Right forelimb (tissue), 1 donor: ENCODE measurements at regions not wholly inside any gene's neighbourhood (a gene's known extent, or its start where the extent isn't known, plus 50 kb on each side); places are given as distances from the start of the nearest gene placed in this dataset.

Experiments used
- DNase-seq: peaks from one replicate; pipeline ENCODE4 v3.0.0-alpha.2; 2018

DNA sequence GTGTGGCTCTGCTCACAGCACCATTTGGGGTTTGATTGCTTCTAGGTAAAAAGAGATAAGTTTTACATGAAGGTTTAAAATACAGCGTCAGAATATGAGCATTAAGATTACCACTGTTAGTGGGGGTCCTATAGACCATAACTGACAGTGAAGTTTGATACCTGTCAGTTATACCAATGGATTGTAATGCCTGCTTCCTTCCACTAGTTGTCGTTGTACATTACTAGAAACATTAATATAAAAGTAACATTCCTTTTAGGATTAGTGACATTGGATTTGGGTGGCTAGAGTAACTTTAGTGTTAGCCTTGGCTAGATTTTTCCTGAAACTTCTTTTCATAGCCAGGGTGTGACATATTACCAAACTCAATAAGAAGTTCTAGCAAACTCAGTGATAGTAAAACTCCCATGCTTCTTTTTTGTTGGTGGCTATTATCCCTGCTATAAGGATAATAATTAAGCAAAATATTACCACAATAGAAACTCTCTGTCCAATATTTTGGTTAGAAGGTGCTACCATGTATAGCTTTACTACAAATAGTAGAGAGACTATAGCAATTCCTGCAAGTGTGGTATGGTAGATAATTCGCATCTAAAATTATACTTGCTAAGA lies 57.1 kb downstream of the FAM181B start:
- no peak for DNase-seq

GRCh38 chr11:82675838-82676237 lies 57.8 kb downstream of the FAM181B start:
- no peak for DNase-seq

- no peak for DNase-seq
Measured at GRCh38 chr11:82673631-82674030, 60.0 kb downstream of the FAM181B start.

GRCh38 chr11:82671451-82671850 lies 62.2 kb downstream of the FAM181B start:
- DNase-seq, result no peak

DNA sequence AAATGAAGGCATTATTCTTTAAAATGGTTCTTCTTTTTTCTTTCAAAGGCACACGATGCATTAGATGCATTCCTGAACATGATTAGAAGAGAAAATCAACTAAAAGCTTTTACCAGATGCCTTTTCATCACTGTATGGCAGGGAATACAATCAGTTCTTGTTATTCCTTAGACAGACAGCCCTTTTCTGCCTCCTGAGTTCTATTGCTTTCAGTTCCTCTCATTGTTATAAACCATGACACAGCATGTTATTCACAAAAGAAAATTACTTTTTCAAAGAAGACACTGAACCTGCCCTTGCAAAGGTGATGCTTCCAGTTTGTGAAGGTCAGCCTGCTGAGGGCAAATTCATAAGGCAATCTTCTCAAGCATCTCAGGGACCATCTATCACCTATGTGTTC lies 70.1 kb downstream of the FAM181B start:
- no peak for DNase-seq

GRCh38 chr11:82653752-82654151 lies 79.9 kb downstream of the FAM181B start:
- DNase-seq, result no peak

DNA sequence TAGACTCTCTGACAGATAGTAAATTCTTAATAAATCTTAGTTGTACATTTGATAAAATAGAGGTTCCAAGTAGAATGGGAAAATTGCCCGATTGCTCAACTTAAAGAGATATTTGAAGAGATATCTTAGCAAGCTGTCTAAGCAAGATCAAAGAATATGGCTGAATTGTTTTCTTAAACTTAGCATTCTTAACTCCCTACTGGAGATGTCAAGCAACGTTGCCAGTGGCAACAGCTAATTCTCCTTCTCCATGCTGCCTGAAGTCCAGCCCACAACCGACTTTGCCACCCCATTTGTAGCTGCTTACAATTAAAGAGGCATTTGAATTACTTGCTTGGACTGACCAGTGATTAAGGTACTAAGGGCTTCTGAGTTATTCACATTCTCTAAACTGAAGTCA lies 94.4 kb downstream of the FAM181B start:
- DNase-seq, result no peak

DNA sequence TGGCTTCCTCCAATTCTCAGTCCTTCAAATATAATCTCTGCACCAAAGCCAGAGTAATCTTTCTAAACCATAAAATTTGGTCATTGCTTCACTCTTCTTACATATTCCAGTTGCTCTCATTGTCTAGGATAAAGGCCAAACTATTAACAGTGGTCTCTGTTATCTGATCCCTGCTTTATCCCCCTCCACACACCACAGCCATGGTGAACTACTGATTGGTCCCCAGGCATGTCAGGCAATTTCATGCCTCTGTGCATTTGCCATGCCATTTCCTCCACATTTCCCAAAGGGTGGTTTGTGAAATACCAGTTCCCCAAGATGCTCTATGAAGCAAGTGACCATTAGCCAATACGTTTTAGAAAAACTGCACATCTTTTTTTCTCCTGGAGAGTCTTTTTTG lies 97.0 kb downstream of the FAM181B start:
- DNase-seq, result no peak

- no peak for DNase-seq
Measured at GRCh38 chr11:82634091-82634490, 99.6 kb downstream of the FAM181B start.

- no peak for DNase-seq
Measured at GRCh38 chr11:82631722-82632630, 101.7 kb downstream of the FAM181B start.

- DNase-seq, result no peak
Measured at GRCh38 chr11:82610671-82611070, 123.0 kb downstream of the FAM181B start.

DNA sequence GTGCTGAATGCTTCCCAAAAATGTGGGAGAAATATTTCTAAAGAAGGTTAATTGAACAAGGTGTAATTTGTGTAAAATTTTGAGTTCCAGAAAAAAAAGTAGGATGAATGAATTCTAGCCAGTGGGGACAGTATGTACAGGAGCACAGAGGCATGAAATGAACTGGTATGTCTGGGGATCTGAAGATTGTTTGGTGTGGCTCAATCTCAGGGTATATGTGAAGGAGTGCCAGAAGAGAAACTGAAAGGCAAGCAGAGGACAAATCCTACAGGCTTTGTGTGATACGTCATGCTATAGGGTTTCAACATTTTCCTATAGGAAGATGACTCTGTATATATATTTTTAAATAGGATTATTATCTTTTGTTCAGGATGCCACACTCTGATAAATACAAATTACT lies 126.9 kb downstream of the FAM181B start:
- DNase-seq, result no peak

- no peak for DNase-seq
Measured at GRCh38 chr11:82601711-82602110, 132.0 kb downstream of the FAM181B start.

DNA sequence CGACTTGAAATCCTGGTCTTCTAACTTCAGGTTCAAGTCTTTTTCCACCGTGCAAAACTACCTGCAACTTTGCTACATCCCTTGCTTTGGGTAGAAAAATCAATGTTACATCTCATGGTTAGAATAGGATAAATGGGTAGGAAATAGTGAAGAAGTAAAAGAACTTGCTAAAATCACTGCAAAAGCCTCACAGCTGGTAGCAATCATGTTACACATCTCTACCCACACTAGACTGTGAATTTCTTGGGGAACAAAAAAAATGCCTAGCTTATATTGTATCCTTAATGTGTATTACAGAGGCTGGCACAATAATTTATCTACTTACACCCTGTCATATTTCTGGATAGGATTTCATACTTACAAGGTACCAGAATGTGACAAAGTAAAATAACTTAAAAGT lies 133.8 kb downstream of the FAM181B start:
- no peak for DNase-seq

GRCh38 chr11:82586581-82586980 lies 147.1 kb downstream of the FAM181B start:
- no peak for DNase-seq

DNA sequence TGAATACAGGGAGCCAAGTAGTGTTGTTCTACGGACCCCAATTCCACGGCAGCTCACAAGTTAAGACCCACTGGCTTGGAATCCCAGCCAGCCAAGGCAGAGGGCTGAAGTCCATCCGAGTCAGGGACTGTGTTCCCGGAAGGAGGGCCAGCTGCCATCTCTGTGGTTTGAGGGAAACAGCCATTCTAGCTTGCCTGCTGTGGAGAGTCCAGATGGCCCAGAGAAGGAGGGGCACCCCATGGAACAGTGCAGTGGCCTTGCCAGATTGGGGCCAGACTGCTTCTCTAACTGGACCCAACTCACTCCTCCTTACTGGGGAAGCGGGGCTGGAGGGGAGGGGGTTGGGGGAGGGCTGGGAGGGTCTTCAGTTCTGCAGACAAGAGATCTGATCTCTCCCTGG lies 156.4 kb downstream of the FAM181B start:
- no peak for DNase-seq

- DNase-seq, result no peak
Measured at GRCh38 chr11:82560836-82561235, 172.8 kb downstream of the FAM181B start.

DNA sequence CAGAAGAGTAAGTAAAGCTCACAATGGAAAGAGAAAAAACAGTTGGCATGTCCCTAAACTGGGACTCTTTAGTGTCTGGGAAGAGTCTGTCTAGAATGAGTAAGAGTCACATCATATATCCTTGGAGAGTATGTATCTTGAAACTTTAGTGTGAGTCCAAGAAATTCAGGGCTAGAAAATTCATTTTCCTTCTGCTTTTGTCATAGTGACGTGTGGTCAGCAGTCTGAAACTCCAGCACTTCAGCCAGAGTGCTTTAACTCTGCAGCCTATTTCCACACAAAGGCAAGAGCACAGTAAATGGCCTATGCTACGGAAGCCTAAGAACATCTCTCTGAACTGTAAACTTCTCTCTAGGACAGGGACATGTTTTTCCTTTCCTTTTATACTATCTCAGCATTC lies 174.1 kb downstream of the FAM181B start:
- no peak for DNase-seq

DNA sequence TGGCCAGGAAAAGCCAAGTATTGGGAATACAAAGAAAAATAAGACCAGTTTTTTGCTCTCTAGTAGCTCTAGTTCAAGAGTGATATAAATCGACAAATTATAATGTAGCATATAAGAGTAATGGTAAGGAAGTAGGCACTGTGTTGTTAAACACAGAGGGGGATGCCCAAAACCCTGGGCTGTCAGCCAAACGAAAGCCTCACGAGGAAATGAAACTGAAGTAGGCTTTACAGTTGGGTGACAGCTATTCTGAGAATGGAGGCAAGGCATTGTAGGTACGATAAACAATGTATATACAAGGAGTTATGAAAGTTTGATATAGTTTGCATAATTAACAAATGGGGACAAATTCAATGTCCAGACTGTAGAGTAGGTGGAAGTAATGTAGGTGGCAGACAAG lies 176.4 kb downstream of the FAM181B start:
- DNase-seq, result no peak

DNA sequence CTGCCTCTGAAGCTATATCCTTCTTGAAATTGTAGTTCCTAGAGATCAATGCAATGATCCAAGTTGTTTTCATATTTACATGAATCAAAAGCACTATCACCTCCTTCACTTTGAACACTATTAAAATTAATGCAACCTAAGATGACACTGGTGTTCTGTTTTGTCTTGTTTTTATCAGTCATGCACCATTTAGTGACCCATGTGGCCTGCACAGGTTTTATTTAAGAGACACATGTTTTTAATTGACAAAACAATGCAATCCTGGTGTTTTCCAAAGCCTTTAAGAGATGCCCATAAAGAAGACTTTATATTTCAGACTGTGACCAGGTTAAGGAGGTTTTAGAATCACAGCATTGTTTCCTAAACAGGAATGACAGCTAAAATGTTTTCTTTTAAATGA lies 177.5 kb downstream of the FAM181B start:
- DNase-seq, result no peak

DNA sequence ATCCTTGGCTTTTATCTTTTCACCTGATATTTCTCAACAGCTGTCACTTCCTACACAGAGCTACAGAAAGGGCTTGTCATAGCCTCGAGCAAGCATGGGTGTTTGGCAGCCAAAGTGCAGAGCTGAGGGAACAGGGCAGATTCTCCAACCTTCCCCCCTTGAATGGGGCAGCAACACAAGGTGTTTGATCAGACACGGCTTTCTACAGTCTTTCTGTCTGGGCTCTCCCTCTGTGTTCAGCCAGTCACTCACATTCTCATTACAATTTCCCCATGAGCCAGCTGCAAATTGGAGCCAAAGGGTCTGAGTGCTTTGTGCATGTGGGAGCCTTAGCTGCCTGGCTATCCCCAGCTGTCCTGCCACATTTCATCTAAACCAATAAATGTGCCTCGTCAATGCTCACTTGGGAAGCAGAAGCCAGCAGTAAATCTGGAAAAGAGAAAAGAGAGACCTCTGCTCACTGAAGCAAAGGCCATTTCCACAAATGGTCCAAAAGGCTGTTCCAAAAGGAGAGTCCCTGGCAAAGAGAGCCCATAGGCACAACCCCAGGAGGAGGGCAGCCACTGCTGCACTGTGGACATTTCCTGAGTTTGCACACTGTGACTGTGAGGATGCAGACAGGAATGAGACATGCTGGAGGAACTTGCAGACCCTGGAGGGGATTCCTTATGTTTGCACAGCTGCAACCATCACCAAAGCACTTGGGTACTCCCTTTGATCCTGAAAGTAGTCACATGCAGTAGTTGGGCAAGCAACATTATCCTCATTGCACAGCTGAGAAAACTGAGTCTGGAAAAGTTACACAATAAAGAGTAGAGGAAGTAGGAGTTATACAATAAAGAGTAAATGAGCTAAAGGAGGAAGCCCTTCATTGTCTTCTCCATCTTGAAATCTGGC lies 186.8 kb downstream of the FAM181B start:
- no peak for DNase-seq

- no peak for DNase-seq
Measured at GRCh38 chr11:82539669-82540068, 194.0 kb downstream of the FAM181B start.

- DNase-seq, result no peak
Measured at GRCh38 chr11:82536706-82537105, 197.0 kb downstream of the FAM181B start.
